ENCODE measurements at regions not wholly inside any gene's neighbourhood (a gene's known extent, or its start where the extent isn't known, plus 50 kb on each side); places are given as distances from the start of the nearest gene placed in this dataset.

DNA sequence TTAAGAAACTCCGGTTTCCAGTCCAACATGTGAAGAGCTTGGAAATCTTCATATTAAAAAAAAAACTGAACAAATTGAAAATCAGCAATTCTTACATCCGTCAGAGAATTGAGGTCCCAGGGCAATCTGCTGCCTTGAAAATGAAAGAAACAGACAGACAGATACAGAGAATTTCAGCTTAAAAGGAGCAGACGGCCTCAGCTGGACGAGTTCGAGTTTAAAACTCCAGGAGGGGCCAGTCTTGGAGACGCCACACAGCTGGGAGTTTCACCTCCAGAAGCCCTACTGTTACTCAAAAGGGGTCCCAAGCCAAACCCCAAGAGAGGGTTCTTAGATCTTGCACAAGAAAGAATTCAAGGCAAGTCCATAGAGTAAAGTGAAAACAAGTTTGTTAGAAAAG is 226.5 kb upstream of the ARL4C start:
- ChIA-PET CTCF (no interaction called here), POLR2A (no interaction called here)
- TF ChIP-seq, protein P1, sequence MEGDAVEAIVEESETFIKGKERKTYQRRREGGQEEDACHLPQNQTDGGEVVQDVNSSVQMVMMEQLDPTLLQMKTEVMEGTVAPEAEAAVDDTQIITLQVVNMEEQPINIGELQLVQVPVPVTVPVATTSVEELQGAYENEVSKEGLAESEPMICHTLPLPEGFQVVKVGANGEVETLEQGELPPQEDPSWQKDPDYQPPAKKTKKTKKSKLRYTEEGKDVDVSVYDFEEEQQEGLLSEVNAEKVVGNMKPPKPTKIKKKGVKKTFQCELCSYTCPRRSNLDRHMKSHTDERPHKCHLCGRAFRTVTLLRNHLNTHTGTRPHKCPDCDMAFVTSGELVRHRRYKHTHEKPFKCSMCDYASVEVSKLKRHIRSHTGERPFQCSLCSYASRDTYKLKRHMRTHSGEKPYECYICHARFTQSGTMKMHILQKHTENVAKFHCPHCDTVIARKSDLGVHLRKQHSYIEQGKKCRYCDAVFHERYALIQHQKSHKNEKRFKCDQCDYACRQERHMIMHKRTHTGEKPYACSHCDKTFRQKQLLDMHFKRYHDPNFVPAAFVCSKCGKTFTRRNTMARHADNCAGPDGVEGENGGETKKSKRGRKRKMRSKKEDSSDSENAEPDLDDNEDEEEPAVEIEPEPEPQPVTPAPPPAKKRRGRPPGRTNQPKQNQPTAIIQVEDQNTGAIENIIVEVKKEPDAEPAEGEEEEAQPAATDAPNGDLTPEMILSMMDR (IDR thresholded peaks at IDR 0.05; ENCODE audit: control extremely low read depth, extremely low read depth, low read depth, missing control alignments): no peak
- DNase-seq (ENCODE audit: extremely low spot score): no peak

GRCh38 chr2:234722176-234722575 is 225.3 kb upstream of the ARL4C start:
- no peak for DNase-seq (ENCODE audit: extremely low spot score)
- CTCF ChIA-PET: no interaction called here
- POLR2A ChIA-PET: no interaction called here
- TF ChIP-seq, protein P1 (IDR thresholded peaks at IDR 0.05; ENCODE audit: control extremely low read depth, extremely low read depth, low read depth, missing control alignments): no peak

- CTCF ChIA-PET: interaction anchor here (1.1 kb wide), 1 partner anchor 41 kb away, joined by 4 read pairs; no protein-coding TSS in a partner anchor
- TF ChIP-seq, protein P1 (IDR thresholded peaks at IDR 0.05; ENCODE audit: control extremely low read depth, extremely low read depth, low read depth, missing control alignments): no peak
- POLR2A ChIA-PET: no interaction called here
- DNase-seq (ENCODE audit: extremely low spot score): no peak
Measured at GRCh38 chr2:234719116-234719716, 222.3 kb upstream of the ARL4C start.

GRCh38 chr2:234716271-234716670 is 219.4 kb upstream of the ARL4C start:
- TF ChIP-seq, protein P1 (IDR thresholded peaks at IDR 0.05; ENCODE audit: control extremely low read depth, extremely low read depth, low read depth, missing control alignments): no peak
- no peak for DNase-seq (ENCODE audit: extremely low spot score)
- ChIA-PET CTCF (no interaction called here), POLR2A (no interaction called here)

- CTCF ChIA-PET: no interaction called here
- POLR2A ChIA-PET: no interaction called here
- TF ChIP-seq, protein P1 (IDR thresholded peaks at IDR 0.05; ENCODE audit: control extremely low read depth, extremely low read depth, low read depth, missing control alignments): no peak
- DNase-seq (ENCODE audit: extremely low spot score): no peak
Measured at GRCh38 chr2:234715671-234716250, 218.9 kb upstream of the ARL4C start.

GRCh38 chr2:234714711-234715110 is 217.8 kb upstream of the ARL4C start:
- TF ChIP-seq, protein P1 (IDR thresholded peaks at IDR 0.05; ENCODE audit: control extremely low read depth, extremely low read depth, low read depth, missing control alignments): no peak
- POLR2A ChIA-PET: no interaction called here
- DNase-seq (ENCODE audit: extremely low spot score): no peak
- CTCF ChIA-PET: no interaction called here

All from GM10248 (cell line).